HG03342 (cell line): ENCODE measurements at regions not wholly inside any gene's neighbourhood (a gene's known extent, or its start where the extent isn't known, plus 50 kb on each side); places are given as distances from the start of the nearest gene placed in this dataset.
"Not testable (repeated sequence)": the region's sequence is repeated elsewhere in the genome, so short reads cannot be mapped to it uniquely, and the experiment has no call there.

Source experiments
- ATAC-seq: cut with Tn5 transposase; IDR thresholded peaks from one replicate; pipeline ENCODE4 v1.9.1; 2021; ENCODE audit warnings: mild to moderate bottlenecking, moderate library complexity; ENCODE audit not compliant: unreplicated experiment

- not testable (repeated sequence) for ATAC-seq
Measured at GRCh38 chr2:111282162-111282561, 161.4 kb downstream of the BCL2L11 start.

GRCh38 chr2:111287646-111288568 lies 167.2 kb downstream of the BCL2L11 start:
- not testable (repeated sequence) for ATAC-seq

- not testable (repeated sequence) for ATAC-seq
Measured at GRCh38 chr2:111290370-111290769, 169.7 kb downstream of the BCL2L11 start.

GRCh38 chr2:111291566-111291965 lies 170.9 kb downstream of the BCL2L11 start:
- ATAC-seq = not testable (repeated sequence)

DNA sequence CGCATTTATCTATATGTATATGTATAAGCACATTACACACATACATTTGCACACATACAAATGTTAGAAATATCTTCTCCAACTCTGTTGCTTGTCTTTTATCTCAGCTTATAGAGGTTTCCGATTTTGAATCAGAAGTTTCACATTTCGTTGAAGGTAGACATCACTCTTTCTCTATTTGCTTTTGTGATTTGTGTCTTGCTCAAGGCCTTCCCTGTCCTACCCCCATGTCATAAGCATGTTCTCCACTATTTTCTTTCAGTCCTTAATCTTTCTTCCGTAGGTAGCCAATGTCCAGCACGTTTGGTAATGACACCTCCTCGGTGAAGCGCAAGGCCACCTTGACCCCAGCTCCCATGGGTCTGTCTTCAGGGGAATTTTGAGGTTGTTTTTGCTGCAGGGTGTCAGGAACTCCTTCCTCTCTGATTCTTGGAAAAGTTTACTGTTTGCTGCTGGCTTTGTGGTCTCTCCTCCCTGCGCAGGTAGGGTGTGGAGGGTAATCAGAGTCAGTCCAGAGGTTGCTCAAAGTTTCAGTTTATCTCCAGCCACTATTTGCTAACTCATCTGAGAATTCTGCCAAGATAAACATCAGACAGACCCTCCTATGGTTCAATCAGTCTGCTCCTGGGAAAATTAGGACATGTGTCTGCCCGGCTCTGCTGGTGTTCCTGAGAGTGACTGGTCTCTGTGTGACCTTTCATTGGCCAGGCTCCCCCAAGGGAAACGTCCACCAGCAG lies 171.7 kb downstream of the BCL2L11 start:
- ATAC-seq = not testable (repeated sequence)

DNA sequence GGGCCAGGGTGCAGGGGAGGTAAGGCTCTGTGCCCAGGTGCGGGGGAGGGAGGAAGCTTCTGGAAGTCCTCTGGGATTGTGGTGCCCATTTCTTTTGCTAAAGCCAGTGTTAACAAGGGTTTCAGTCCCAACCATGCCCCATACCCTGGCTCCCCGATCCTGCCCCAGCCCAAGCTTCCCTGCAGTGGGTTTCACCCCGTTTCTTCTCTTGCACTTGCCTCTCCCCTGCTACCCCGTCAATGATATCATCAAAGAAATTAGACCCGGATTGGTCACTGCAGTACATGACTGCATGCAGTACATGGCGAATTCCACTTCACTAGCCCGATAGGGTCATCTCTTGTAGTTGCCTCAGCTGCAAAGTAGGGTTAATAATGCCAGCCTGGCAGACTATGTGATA lies 174.0 kb downstream of the BCL2L11 start:
- not testable (repeated sequence) for ATAC-seq

DNA sequence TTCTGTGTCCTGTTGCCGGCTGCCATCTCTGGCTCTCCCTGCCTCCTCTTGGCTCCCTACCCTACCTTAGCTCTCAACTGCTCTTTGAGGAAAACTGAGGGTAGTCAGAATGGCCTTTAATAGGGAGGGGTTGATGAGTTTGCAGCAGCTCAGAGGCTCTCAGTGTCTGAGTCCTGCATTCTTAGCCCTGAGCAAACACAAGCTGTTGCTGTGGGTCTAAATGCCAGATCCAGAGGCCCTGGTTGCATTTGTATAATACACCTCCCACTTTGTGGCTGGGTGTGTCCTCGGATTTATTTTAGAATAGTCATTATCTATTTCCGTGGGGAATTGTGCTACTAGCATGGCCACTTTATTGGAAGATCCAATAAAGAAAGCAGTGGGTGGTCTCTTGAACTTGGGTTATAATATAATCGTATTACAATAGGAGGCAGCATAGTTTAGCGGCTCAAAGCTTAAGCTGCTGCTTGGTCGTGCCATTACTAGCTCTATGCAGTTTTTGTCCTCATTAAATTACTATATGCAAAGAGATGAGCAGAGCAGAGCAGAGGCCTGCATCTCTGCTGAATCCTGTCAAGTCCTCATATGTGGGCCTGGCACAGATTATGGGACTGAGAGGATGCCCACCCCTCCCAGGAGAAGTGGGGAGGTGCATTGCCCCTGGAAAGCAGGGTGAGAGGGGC lies 175.5 kb downstream of the BCL2L11 start:
- ATAC-seq = not testable (repeated sequence)

DNA sequence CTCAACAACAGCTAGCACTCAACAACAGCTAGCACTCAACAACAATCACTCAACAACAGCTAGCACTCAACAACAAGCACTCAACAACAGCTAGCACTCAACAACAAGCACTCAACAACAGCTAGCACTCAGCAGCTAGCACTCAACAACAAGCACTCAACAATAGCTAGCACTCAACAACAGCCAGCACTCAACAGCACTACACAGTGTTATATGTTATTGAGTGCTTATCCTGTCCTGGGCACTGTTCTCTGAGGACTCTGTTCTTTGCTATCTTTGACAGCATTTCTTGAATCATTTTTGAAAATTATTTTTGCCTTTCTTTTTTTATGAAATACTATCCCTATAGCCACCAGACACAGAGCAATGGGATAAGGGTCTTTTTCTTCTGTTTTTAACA lies 176.4 kb downstream of the BCL2L11 start:
- not testable (repeated sequence) for ATAC-seq

DNA sequence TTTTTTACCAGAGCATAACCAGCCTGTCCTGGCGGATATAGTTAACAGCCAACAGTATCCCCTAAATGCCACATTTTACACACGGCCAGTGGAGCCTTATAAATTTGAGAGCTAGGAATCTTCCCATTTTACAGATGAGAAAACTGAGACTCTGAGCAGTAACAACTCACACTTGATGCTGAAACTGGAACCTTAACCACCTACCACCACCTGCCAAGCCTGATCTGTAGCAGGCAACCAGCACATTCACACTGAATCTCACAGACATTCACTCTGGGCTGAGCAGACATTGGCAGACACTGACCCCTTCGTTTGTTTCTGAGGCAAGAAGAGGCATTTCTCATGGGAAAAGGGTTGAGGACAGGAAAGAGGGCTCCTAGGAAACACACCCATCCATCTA lies 178.2 kb downstream of the BCL2L11 start:
- ATAC-seq = not testable (repeated sequence)

DNA sequence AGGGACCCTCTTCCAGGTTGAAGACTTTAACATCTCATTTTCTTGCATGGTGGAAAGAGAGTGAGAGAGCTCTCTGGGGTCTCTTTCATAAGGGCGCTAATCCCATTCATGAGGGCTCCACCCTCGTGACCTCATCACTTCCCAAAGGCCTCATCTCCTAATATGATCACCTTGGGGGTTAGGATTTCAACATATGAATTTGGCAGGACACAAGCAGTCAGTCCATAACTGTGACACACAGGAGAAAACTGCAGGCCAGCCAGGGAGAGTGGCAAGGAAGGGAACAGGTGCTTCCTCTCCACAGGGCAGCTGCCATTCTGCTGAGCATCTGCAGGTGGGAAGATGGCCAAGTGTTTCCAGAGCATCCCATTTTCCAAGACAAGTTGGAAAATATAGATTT lies 178.9 kb downstream of the BCL2L11 start:
- not testable (repeated sequence) for ATAC-seq

DNA sequence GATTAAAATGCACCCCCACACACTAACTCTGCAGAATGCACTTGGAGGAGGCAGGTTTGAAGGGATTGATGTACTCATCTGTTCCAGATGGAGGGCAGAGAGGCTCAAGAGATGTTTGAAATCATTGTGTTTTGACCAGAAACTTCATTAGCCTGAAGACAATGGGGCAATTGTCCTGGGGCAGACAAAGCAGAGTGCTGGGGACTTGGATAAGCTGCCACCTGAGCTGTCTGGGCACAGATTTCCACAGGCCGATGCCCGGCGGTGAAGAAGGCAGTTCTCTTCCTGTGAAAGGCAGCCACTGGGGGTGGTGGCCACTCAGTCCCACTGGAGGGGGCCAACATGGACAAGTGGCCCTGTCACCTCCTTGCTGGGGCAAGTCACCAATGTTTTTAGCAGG lies 181.0 kb downstream of the BCL2L11 start:
- ATAC-seq = not testable (repeated sequence)

- not testable (repeated sequence) for ATAC-seq
Measured at GRCh38 chr2:111302397-111303218, 181.9 kb downstream of the BCL2L11 start.

DNA sequence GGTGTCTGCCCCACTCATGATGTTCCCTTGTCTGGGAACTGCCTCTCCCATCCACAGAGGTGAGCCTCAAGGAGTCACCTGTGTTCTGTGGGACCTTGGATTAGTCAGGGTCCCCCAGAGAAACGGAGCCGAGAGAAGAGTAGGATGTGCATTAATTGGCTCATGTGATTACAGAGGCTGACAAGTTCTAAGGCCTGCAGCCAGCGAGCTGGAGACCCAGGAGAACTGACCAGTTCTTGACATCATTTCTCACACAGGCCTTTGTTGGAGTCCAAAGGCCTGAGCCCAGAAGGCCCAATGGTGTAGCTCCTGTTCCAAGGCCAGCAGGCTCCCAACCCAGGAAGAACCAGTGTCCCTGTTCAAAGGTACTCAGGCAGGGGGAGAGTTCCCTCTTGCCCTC lies 186.6 kb downstream of the BCL2L11 start:
- not testable (repeated sequence) for ATAC-seq

DNA sequence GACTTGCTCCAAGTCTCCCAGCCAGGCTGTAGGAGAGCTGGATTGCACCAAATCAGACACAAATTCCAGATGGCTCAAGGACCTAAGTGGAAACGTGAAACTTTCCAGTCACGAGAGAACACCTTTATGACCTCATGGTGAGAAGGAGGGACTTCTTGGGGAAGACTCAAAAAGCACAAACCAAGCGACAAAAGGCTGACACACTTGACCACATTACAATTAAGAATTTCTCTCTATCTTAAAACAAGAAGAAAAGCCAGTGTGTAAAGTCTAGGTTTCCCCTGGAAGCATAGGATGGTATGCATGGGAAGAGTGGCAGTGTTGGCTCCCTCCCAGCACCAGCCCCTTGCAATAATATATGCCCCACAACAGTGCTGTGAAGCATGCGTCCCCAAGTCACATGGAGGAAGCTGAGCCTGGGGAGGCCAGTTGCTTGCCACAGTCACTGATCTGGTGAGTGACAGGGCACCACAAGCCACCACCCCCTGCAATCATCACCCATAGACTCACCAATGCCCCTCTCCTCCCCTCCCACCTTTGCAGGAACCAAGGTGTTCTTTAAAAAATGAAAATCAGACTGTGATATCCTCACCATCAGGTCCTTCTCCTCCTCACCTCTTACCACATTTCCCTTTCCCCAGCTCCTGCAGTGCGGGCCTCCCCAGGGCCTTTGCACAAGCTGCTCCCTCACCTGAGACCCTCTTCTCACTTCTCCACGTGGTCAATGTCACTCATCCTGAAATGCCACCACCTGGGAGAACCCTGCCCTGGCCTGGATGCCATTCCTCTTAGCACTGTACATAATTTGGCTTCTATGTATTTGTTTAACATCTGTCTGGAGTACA lies 188.7 kb downstream of the BCL2L11 start:
- ATAC-seq = not testable (repeated sequence)

DNA sequence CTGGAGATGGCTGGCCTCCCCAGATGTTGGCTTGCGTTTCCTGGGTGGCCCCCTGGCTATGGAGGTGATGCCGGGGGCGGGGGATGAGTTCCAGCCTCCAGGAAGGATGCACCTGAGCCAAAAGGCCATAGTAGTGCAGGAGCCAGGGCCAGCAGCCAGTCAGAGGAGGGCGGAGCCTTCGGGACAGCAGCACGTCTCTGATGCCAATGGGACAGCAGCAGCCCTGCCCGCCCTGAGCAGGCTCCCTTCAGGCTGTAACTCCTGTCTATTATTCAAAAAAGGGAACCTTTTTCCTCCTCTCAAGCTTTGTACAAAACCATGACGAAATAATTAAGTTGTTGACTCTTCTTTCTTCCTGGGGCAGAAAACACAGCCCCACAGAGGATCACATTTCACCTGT lies 189.7 kb downstream of the BCL2L11 start:
- ATAC-seq = not testable (repeated sequence)

GRCh38 chr2:111311568-111311967 lies 190.9 kb downstream of the BCL2L11 start:
- not testable (repeated sequence) for ATAC-seq

- not testable (repeated sequence) for ATAC-seq
Measured at GRCh38 chr2:111312897-111313607, 192.3 kb downstream of the BCL2L11 start.

GRCh38 chr2:111313711-111314110 lies 193.0 kb downstream of the BCL2L11 start:
- not testable (repeated sequence) for ATAC-seq
